HG03060 (cell line): ENCODE measurements at regions not wholly inside any gene's neighbourhood (a gene's known extent, or its start where the extent isn't known, plus 50 kb on each side); places are given as distances from the start of the nearest gene placed in this dataset.

Experiments
- ATAC-seq: cut with Tn5 transposase; IDR thresholded peaks from one replicate; pipeline ENCODE4 v1.9.1; 2021; ENCODE audit warnings: low read depth, moderate number of reproducible peaks; ENCODE audit not compliant: unreplicated experiment

- ATAC-seq: no peak
Measured at GRCh38 chr21:39060485-39061083, 122.7 kb downstream of the PSMG1 start.

DNA sequence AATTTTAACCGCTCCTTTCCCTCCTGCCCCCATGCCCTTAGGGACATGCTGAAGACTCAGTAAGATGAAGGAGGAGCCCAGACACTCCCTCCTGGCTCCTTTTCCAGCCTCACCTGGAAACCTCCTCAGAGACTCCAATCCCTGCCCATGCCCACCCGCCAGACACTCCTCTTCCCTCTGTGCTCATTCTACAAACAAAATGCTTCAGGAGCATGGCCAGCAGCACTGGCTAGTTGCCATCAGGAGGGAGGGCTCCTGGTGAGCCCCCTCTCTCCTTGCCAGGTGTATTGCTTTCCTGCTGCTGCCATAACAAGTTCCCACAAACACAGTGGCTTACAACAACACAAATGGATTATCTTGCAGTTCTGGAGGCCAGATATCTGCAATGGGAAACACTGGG lies 126.1 kb downstream of the PSMG1 start:
- no peak for ATAC-seq

DNA sequence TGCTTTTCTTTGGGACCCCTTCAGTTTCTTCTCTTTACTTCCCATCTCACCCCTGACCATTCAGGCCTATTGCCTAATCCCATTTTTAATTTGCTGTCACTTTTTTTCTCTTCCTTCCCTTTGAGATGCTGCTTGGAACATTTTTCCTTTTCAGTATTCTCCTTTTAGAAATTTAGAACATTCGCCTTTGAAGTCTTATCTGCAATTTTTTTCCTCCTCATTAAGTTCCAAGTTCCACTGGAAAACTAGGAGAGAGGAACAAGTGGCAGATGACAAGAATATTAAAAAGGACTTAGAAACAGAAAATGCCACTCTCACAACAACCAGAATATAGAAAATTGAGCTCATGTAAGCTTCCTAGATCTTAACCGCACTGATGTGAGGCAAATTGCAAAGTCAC lies 126.6 kb downstream of the PSMG1 start:
- ATAC-seq: no peak

DNA sequence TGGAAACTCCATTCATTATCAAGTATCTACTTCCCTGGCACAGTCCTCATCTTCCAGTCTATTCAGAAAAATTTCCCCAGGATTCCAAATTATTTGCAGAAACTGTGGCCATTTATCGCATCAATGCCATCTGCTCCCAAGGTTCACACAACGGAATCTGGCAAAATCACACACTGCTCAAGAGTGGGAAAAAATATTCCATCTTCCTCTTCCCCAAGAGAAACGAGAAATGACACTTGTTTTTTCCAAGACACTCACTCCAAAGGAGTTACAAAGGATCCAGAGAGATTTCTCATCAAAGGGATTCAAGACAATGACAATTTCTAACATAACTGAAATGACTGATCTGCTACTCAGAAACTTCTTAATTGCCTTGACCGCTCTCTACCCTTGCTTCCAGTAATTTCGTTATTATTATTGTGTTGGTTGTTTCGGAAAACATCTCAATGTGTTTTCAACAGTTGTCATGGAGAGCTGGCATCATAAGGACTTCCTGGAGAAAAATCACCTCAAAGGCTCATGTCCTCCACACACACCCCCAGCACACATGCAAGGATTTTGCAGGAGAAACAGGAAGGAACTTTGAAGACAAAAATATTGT lies 128.0 kb downstream of the PSMG1 start:
- ATAC-seq: no peak

DNA sequence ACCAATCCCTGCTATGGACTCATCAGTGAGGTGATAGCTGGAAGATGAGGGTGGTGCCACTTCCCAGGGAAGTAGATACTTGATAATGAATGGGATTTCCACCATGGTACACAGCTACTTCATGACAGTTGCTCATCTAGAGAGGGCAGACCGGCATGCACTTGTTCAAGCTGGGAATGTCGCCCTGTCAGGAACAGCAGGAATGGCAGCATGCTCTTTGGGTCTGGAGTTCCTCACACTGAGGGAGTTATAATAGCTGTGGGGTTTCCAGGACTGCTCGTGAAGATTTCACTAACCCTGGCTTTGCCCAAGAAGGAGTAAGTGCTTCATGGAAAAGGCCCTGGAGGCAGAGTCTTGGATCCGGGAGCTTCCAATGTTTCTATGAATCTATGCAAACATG lies 129.2 kb downstream of the PSMG1 start:
- ATAC-seq: no peak

- ATAC-seq: no peak
Measured at GRCh38 chr21:39053126-39053525, 130.1 kb downstream of the PSMG1 start.

DNA sequence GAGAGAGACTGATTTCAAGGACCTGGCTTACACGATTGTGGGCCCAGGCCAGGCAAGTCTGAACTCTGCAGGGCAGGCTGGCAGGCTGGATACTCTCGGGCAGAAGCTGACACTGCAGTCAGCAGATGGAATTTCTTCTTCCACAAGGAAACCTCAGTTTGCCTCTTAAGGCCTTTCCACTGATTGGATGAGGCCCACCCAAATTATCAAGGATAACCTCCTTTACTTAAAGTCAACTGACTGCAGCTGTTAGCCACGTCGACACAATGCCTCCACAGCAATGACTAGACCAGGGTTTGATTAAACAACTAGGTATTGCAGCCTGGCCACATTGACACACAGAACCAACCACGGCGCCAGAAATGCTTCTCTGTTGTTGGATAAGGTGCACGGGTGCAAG lies 130.5 kb downstream of the PSMG1 start:
- ATAC-seq: no peak

DNA sequence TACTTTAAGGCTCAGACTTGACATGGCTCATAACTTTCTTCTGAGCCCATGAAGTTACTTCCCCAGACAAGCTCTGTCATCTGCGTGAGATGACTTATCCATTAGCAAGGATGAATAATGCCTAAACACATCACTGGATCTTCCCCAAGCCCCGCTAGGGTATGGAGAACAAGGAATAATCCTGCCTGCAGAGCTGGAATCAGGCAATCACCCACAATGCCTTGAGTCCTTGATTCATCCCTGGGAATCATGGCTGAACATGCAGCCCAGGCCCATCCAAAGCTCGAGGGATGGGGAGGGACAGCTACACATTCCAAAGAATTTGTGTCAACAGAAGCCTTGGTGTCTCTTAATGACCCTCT lies 131.7 kb downstream of the PSMG1 start:
- ATAC-seq: no peak

DNA sequence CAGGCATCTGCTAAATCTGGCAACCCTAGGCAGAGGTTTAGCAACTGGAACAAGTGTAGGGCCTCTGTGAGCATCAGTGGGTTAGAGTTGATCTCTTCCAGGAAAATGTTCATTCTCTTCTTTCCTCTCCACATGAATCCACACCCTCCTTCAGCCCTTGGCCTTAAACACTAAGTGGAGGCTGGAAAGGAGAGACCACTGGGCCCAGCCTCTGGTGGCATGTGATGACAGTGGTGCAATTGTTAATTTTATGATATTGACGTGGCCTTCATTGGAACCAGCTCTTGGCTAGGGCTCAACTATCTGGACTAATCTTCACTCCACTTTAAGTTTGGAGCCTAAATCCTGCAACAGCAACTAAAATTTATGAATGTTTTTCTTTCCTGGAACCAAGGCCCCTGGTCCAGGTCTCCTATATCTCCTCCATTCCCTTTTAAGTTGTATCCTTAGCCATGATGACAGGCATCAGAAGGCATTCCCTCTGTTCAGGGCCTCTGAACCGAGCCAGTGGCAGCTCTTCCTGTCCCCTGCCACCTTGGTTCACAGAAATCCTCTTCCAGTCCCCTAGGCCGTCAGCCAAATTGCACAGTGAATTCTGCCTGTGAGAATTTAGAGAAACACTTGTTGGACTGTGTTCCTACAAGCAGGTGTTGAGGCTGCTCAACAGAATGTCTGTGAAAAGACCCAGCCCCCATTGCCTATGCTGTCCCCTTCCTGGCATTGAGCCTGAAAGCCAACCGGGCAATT lies 132.2 kb downstream of the PSMG1 start:
- ATAC-seq: no peak

DNA sequence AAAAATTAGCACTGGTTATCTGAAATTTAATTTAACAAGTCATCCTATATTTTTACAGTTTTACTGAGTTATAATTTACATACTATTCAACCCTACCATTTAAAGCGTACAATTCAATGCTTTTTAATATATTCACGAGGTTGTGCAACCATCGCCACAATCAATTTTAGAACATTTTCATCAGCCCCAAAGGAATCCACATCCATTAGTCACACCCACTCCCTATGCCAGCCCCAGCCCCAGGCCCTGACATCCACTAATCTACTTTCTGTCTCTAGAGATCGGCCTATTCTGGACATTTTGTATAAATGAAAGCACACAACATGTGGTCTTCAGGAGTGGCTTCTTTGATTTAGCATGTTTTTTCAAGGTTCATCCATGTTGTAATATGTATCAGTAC lies 134.7 kb downstream of the PSMG1 start:
- ATAC-seq: no peak

DNA sequence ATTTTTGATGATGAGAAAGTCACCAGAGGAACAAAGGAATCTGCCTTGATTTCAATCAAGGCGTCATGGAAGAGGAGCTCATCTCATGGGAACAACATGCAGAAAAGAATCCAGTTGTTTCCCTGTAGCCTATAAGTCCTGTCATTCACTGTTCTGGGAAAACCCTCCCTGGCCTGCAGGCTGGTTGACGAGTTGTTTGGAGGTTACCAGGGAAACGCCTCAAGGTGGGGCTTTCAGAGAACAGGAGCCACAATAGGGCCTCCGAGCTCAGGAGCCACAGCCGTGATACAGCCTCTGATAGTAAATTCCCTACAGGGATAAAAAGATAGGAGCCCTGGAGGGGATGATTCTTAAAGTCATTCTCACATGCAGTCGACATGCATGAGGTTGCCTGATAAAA lies 135.2 kb downstream of the PSMG1 start:
- ATAC-seq: no peak

DNA sequence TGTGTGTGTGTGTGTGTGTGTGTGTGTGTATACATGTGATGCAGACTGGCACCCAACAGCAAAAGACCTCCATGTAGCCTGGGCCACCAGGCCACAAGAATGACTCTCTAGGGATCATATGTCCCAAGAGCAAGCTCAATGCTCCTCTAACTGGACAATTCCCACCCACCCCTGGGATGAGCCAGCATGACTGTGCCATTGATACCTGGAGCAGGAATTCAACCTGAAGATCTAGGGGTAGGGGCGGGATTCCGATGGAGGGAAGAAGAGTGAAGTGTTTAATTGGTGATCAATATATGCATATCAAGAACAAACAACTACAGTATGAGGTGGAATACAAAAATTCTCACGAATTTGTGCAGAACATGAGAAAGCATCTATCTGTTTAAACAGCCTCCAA lies 136.2 kb downstream of the PSMG1 start:
- ATAC-seq: no peak

- no peak for ATAC-seq
Measured at GRCh38 chr21:39046236-39046916, 136.9 kb downstream of the PSMG1 start.

DNA sequence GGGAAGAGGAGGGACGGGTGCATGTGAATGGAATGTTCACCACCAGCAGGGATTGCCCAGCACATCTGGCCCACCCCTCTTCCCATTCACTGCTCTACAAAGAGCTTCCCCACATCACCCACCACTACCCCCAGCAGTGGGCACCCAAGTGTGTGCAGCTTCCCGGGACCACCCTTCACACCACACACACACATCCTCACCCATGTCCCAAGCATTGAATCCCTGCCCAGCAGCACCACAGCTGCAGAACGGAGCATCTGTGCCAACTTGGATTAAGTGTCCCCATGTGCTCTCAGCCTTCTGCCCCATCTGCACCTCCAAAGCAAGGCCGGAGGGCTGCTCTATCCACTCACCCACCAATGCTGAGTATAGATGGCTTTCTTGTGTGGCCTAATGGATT lies 141.4 kb downstream of the PSMG1 start:
- ATAC-seq: no peak

DNA sequence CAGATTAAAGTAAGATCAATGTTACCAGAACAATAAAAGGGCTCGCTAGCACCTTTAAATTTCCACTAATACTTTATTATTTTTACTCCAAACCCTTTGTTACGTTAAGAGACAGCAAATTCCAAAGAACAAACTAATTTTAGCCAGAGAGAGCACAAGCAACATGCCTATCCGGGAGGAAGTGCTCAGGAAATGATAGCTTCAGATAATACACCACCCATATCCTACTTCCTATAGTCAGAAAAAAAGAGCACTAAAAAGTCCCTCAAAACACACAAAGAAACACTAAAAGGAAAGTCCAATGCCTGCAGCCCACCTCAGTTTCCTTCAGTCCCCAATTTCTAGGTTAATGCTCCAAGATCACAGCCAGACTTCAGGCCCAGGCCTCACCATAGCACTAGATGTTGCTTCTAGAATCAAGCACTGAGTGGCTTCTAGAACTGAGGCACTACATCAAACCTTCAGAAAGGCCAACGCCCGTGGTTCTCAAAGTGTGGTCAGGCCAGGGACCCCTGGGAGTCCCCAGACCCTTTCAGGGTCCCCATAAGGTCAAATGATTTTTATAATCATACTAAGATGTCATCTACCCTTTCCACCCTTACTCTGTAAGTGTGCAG lies 142.6 kb downstream of the PSMG1 start:
- no peak for ATAC-seq

DNA sequence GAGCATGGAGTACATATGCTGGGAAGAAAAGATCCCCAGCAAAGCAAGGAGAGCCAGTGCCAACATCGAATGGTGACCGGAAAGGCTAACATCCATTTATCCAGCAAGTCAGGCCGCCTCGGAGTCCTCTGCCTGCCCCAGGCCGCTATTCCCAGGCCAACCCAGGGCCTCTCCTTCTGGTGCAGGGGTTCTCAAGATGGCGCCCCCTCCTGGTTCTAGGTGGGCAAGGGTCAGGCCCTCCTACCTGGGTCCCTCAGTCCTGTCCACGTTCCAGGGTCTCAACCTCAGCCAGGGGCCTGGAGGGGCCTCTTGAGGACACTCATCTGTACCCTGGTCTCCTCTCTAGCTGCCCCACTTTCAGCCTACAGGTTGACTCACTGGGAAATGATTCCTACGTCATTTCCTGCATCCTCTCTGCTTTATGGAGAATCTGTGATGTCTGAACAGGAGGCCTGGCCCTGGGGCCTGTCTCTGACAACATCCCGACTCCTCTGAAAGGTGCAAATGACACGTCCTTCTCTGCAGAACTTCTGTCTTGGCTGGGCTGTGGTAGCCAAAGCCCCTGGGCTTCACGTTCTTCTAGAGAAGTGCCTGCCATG lies 145.3 kb downstream of the PSMG1 start:
- ATAC-seq: no peak

DNA sequence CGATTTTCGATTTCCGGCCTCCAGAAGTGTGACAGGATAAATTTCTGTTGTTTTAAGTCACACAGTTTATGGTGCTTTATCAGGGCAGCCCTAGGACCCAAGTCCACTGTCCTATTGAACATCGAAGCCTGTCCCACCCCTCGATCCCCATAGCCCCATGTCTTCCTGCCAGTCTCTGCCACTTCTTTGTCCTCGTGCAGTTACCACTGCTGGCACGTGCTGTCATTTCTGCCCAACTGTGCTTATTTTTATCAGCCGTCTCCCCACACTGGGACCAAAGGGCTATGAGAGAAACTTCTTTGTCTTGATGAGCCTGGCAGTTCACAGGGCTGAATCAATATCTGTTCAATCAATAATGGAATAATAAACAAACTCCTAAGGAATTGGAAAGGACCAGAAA lies 146.7 kb downstream of the PSMG1 start:
- ATAC-seq: no peak

DNA sequence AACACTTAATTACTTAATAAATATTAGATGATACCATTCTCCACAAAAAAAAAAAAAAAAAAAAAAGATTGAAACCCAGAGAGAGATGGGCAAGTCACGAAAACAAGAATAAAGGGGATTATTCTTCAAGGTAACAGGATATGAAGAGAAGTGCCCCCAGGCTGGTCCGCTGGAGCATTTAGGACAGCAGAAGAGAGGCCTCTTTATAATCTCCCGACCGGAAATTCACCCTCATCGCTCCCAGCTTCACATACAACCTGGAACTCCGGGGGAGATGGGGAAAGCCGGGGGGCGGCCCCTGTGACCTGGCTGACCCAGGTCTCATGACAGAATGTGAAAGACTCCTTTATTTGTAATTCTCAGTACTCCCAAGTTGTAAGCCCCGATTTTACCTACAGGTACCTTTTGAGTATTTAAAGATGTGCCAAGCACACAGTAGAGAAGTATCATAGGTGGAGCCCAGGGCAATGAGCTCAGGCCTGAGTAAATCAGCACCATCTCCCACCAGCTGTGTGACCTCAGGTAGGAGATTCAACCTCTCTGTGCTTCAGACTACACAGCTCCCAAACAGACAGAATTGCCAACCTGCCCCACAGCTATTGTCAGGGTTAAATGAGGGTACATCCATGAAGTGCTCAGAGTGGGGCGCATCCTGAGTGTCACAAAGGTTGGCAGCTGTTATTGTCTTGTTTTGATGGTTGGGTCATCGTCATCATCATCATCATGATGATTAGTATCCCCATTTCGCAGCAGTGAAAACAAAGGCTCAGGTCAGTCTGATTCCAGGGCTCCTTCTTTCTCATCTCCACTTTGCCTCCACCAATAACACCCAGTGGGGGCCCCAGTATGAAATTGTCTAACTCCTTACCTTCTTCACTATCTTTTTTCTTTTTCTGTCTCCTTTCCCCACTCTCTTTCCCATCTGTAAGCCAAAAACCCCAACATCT lies 148.4 kb downstream of the PSMG1 start:
- ATAC-seq: no peak

DNA sequence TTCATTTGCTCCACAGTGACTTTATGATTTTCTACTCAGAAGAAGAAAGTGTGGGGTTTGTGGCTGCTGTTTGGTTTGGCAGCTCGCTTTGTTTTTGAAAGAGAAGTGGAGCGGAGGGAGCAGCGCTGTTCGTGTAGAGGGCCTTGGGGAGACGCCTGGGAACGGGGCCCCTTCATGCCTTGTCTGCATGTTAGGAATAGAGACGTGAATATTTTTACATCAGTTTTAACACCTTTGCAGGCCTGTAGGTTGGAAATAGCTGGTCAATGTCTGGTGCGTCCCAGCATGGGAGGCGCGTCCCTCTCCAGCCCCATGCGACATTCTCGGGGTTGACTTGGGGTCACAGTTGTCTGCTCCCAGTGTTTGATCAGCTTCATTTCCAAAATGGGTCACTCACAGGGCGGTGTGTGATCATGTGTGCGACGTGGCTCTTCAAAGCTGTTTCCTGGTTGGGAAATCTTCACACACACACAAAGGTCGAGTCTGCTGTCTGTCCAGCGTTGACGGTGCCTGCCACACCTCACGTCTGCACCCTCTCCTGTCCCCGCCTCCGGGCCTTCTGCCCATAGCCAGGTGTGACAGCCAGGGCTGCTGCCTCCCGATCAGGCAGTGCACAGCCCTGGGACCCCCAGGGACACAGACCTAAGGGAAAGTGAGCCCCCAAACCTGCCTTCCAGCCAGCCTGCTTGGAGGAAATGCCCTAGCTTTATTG lies 149.2 kb downstream of the PSMG1 start:
- ATAC-seq: no peak
